ENCODE measurements at regions not wholly inside any gene's neighbourhood (a gene's known extent, or its start where the extent isn't known, plus 50 kb on each side); places are given as distances from the start of the nearest gene placed in this dataset.
"Not testable (repeated sequence)": the region's sequence is repeated elsewhere in the genome, so short reads cannot be mapped to it uniquely, and the experiment has no call there.

- no peak for DNase-seq
Measured at GRCh38 chr15:66884661-66885237, 180.7 kb upstream of the SMAD3 start.

- no peak for DNase-seq
Measured at GRCh38 chr15:66885281-66885915, 180.0 kb upstream of the SMAD3 start.

GRCh38 chr15:66886241-66886675, 179.1 kb upstream of the SMAD3 start:
- DNase-seq = no peak

GRCh38 chr15:66886686-66887273, 178.6 kb upstream of the SMAD3 start:
- DNase-seq = no peak

- DNase-seq = not testable (repeated sequence)
Measured at GRCh38 chr15:66889298-66889697, 176.1 kb upstream of the SMAD3 start.

GRCh38 chr15:66891776-66892175, 173.6 kb upstream of the SMAD3 start:
- DNase-seq = no peak

- no peak for DNase-seq
Measured at GRCh38 chr15:66893294-66893693, 172.1 kb upstream of the SMAD3 start.

- no peak for DNase-seq
Measured at GRCh38 chr15:66894363-66894762, 171.0 kb upstream of the SMAD3 start.

GRCh38 chr15:66894986-66895780, 170.2 kb upstream of the SMAD3 start:
- no peak for DNase-seq

GRCh38 chr15:66895794-66896453, 169.5 kb upstream of the SMAD3 start:
- no peak for DNase-seq

- no peak for DNase-seq
Measured at GRCh38 chr15:66896611-66897010, 168.8 kb upstream of the SMAD3 start.

- DNase-seq = no peak
Measured at GRCh38 chr15:66897416-66897815, 168.0 kb upstream of the SMAD3 start.

- DNase-seq = no peak
Measured at GRCh38 chr15:66897971-66898370, 167.4 kb upstream of the SMAD3 start.

- DNase-seq = no peak
Measured at GRCh38 chr15:66898656-66899386, 166.6 kb upstream of the SMAD3 start.

GRCh38 chr15:66899555-66900350, 165.6 kb upstream of the SMAD3 start:
- peak; percentile 80 for DNase-seq

- DNase-seq = no peak
Measured at GRCh38 chr15:66900586-66901310, 164.7 kb upstream of the SMAD3 start.

GRCh38 chr15:66901336-66902100, 163.9 kb upstream of the SMAD3 start:
- DNase-seq = peak; percentile 49

GRCh38 chr15:66905185-66905584, 160.2 kb upstream of the SMAD3 start:
- no peak for DNase-seq

- DNase-seq = no peak
Measured at GRCh38 chr15:66905954-66906353, 159.4 kb upstream of the SMAD3 start.
